ENCODE measurements at regions not wholly inside any gene's neighbourhood (a gene's known extent, or its start where the extent isn't known, plus 50 kb on each side); places are given as distances from the start of the nearest gene placed in this dataset.

GRCh38 chr13:21929400-21929799, 258.5 kb downstream of the FGF9 start:
- DNase-seq (ENCODE audit: low read depth, low spot score) = no peak
- in situ Hi-C loops (cut with HindIII; ENCODE audit: low pct_unique_long_range_greater_than_20kb, low sequenced_read_pairs) = no loop called here

- no peak for DNase-seq (ENCODE audit: low read depth, low spot score)
- in situ Hi-C loops (cut with HindIII; ENCODE audit: low pct_unique_long_range_greater_than_20kb, low sequenced_read_pairs) = no loop called here
These were observed 259.7 kb downstream of the FGF9 start for GRCh38 chr13:21930536-21930935.

- in situ Hi-C loops (cut with HindIII; ENCODE audit: low pct_unique_long_range_greater_than_20kb, low sequenced_read_pairs) = no loop called here
- DNase-seq (ENCODE audit: low read depth, low spot score) = no peak
These were observed 261.7 kb downstream of the FGF9 start for GRCh38 chr13:21932578-21932977.

GRCh38 chr13:21932996-21933395, 262.1 kb downstream of the FGF9 start:
- no peak for DNase-seq (ENCODE audit: low read depth, low spot score)
- in situ Hi-C loops (cut with HindIII; ENCODE audit: low pct_unique_long_range_greater_than_20kb, low sequenced_read_pairs) = no loop called here

GRCh38 chr13:21934284-21934683, 263.4 kb downstream of the FGF9 start:
- in situ Hi-C loops (cut with HindIII; ENCODE audit: low pct_unique_long_range_greater_than_20kb, low sequenced_read_pairs) = no loop called here
- no peak for DNase-seq (ENCODE audit: low read depth, low spot score)

- in situ Hi-C loops (cut with HindIII; ENCODE audit: low pct_unique_long_range_greater_than_20kb, low sequenced_read_pairs) = no loop called here
- no peak for DNase-seq (ENCODE audit: low read depth, low spot score)
These were observed 265.8 kb downstream of the FGF9 start for GRCh38 chr13:21936674-21937073.

GRCh38 chr13:21938168-21938567, 267.3 kb downstream of the FGF9 start:
- in situ Hi-C loops (cut with HindIII; ENCODE audit: low pct_unique_long_range_greater_than_20kb, low sequenced_read_pairs) = no loop called here
- no peak for DNase-seq (ENCODE audit: low read depth, low spot score)

GRCh38 chr13:21938636-21939035, 267.8 kb downstream of the FGF9 start:
- in situ Hi-C loops (cut with HindIII; ENCODE audit: low pct_unique_long_range_greater_than_20kb, low sequenced_read_pairs) = no loop called here
- no peak for DNase-seq (ENCODE audit: low read depth, low spot score)

- DNase-seq (ENCODE audit: low read depth, low spot score) = no peak
- in situ Hi-C loops (cut with HindIII; ENCODE audit: low pct_unique_long_range_greater_than_20kb, low sequenced_read_pairs) = no loop called here
These were observed 271.2 kb downstream of the FGF9 start for GRCh38 chr13:21942061-21942460.

GRCh38 chr13:21944610-21945009, 273.7 kb downstream of the FGF9 start:
- in situ Hi-C loops (cut with HindIII; ENCODE audit: low pct_unique_long_range_greater_than_20kb, low sequenced_read_pairs) = no loop called here
- DNase-seq (ENCODE audit: low read depth, low spot score) = no peak

GRCh38 chr13:21945195-21945594, 274.3 kb downstream of the FGF9 start:
- DNase-seq (ENCODE audit: low read depth, low spot score) = no peak
- in situ Hi-C loops (cut with HindIII; ENCODE audit: low pct_unique_long_range_greater_than_20kb, low sequenced_read_pairs) = no loop called here

- DNase-seq (ENCODE audit: low read depth, low spot score) = no peak
- in situ Hi-C loops (cut with HindIII; ENCODE audit: low pct_unique_long_range_greater_than_20kb, low sequenced_read_pairs) = no loop called here
These were observed 276.1 kb downstream of the FGF9 start for GRCh38 chr13:21946964-21947363.

- in situ Hi-C loops (cut with HindIII; ENCODE audit: low pct_unique_long_range_greater_than_20kb, low sequenced_read_pairs) = no loop called here
- DNase-seq (ENCODE audit: low read depth, low spot score) = no peak
These were observed 278.0 kb downstream of the FGF9 start for GRCh38 chr13:21948769-21949474.

GRCh38 chr13:21949818-21950429, 279.1 kb downstream of the FGF9 start:
- no peak for DNase-seq (ENCODE audit: low read depth, low spot score)
- in situ Hi-C loops (cut with HindIII; ENCODE audit: low pct_unique_long_range_greater_than_20kb, low sequenced_read_pairs) = no loop called here

- in situ Hi-C loops (cut with HindIII; ENCODE audit: low pct_unique_long_range_greater_than_20kb, low sequenced_read_pairs) = no loop called here
- DNase-seq (ENCODE audit: low read depth, low spot score) = no peak
These were observed 285.8 kb downstream of the FGF9 start for GRCh38 chr13:21956666-21957065.

GRCh38 chr13:21957833-21958232, 287.0 kb downstream of the FGF9 start:
- in situ Hi-C loops (cut with HindIII; ENCODE audit: low pct_unique_long_range_greater_than_20kb, low sequenced_read_pairs) = no loop called here
- DNase-seq (ENCODE audit: low read depth, low spot score) = no peak

- in situ Hi-C loops (cut with HindIII; ENCODE audit: low pct_unique_long_range_greater_than_20kb, low sequenced_read_pairs) = no loop called here
These were observed 289.2 kb downstream of the FGF9 start for GRCh38 chr13:21960108-21960507.

GRCh38 chr13:21964686-21965085, 293.8 kb downstream of the FGF9 start:
- in situ Hi-C loops (cut with HindIII; ENCODE audit: low pct_unique_long_range_greater_than_20kb, low sequenced_read_pairs) = no loop called here
- DNase-seq (ENCODE audit: low read depth, low spot score) = no peak

More at GRCh38 chr13:21960108-21960507, 289.2 kb downstream of the FGF9 start:
- DNase-seq (ENCODE audit: low read depth, low spot score) = no peak

GRCh38 chr13:21965095-21965494, 294.2 kb downstream of the FGF9 start:
- in situ Hi-C loops (cut with HindIII; ENCODE audit: low pct_unique_long_range_greater_than_20kb, low sequenced_read_pairs) = no loop called here
- no peak for DNase-seq (ENCODE audit: low read depth, low spot score)
